ENCODE measurements at regions not wholly inside any gene's neighbourhood (a gene's known extent, or its start where the extent isn't known, plus 50 kb on each side); places are given as distances from the start of the nearest gene placed in this dataset.

- no peak for DNase-seq
Observed at GRCh38 chr1:68551459-68551858, 54.6 kb upstream of the DEPDC1 start.

DNA sequence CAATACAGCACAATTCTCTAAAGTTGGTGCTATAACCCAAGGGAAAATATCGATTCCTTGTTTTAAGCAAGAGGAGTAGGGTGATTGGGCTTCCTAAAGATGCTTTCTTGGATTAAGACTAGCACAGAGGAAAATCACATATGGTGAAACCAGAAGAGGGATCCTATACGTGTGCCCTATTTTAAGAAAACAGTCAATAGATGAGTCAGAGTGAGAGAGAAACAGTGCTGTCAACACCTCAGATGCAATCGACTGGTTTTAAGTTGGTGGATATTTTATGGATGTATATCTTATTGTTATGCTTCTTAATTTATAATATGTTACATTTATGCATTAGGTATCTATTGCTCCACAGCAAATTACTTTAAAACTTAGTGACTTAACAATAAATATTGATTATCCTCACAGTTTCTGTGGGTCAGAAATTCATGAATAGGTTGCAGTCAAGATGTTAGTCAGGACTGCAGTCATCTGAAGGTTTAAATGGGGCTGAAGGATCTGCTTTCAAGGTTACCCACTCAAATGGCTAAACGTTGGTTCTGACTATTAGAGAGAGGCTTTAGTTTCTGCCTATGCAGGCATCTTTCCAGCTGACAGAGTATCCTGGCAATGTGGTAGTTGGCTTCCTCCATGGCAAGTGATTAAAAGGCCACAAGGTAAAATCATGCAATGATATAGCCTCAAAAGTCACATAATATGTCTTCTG is 61.6 kb upstream of the DEPDC1 start:
- DNase-seq: no peak

DNA sequence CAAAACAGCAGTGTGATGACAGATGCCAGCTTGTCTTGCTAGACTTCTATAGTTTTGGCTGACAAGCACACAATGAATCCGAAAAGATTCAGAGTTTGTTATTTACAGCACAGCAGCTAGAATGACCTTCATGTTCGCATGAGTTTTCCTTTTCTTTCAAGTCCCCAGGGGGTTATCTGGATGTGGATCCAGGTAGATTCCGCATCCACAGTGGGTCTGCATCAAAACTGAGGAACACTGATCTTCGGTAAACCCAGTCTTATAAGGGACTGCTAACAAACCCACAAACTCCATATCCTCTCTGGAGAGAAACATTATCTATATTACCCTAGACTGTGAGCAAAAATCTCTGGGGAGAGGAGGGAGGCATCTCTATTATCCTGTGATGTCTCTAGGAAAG is 69.0 kb upstream of the DEPDC1 start:
- DNase-seq: no peak

DNA sequence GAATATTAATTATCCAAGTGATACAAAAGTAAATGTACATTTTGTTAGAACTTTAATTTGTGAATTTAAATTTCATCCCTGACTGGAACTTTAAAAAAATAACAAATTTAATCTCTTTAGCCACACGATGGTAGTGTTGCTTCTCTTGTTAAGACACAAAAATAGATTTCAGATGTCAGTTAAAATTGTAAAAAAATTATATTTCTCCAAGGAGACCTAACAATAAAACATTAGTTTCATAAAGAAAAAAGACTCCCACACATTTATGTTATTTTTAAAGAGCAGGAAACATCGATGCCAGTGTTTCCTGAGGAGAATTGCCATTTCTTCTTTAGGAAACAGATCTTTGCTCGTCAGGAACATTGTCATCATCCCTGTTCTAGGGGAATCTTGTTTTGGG is 74.0 kb upstream of the DEPDC1 start:
- DNase-seq: no peak

DNA sequence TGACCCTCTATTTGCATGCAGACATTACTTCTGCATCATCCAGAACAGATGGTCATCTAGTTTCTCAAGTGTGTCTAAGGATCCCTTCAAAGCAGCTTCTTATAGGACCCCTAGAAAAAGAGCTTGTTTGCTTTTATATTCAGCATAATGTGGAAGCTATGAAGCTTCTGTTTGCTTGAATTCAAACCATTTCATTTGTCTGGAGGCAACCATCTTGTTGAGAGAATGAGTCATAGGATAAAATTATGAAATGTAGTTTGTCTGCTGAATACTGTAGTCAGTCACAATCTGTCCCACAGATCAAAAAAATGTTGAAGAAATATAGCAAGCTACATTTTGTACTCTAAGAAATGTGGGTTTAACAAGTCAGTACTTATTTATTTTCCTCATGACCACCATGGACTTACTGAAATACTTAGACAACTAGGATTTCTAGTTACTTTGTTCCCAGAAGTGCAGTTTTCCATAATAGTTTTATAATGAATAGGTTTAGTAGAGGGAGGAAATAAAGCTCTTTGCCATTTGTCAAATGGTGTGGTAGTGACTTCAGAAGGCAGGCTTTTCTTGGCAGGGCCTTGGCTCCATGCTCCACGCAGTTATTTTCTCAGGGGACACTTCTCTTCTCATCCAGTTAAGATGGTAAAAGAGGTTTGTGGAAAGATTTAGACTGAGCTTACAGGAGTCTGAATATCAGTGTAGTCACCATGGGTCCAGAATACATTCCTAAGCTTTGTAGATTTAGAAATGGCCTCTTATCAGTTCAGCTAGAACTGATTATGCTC is 74.8 kb upstream of the DEPDC1 start:
- no peak for DNase-seq

DNA sequence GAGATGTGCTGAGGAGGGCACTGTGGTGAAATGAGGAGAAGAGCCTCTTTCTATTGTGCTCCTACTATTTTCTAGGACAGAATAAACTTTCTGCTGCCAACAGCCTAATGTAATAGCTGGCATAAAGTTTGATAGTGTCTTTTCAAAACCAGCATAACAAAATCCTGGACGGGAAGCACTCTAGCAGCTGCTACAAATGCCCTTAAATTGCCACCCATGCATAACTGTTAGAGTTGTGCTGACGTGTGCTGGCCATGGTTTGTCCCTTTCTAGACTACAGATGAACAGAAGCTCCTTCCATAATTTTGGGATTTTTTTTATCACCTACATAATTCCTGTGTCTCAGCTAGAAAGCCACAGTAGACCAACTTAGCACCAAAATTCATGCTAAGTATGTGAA is 88.5 kb upstream of the DEPDC1 start:
- DNase-seq: no peak

DNA sequence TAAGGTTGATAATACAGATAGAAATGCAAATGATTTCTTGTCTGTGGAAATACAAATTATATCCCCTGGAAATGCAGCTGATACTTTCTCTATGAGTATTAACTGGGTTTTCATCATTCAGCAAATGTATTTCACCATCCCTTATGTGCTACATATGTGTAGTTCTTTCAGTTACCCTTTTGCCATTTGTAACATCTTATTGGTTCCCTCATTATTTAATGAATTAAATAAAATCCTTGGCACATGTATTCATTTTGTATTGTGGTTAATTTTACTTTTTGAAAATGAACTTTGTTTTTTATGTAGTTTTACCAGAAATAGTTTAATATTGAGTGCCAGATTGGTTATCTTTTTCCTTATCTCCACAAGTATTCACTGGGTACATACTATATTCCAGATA is 89.9 kb upstream of the DEPDC1 start:
- no peak for DNase-seq

DNA sequence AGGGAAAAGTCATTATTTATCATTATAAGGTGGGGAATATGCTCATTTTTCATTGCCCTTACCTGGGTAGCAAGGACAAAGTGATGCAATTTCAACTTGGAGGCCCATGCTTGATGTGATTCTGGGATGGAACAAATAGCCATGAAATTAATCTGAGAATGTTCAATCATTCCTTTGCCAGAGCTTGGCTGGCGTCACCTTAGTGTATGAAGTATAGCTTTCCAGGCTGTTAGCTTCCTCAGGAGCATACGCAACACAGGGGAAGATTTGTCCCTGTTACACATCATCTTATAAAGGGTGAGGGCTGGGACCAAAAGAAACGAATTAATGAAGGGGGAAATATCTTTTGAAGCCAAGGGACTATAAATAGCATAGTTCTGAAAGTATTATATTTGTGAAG is 91.4 kb upstream of the DEPDC1 start:
- DNase-seq: no peak

DNA sequence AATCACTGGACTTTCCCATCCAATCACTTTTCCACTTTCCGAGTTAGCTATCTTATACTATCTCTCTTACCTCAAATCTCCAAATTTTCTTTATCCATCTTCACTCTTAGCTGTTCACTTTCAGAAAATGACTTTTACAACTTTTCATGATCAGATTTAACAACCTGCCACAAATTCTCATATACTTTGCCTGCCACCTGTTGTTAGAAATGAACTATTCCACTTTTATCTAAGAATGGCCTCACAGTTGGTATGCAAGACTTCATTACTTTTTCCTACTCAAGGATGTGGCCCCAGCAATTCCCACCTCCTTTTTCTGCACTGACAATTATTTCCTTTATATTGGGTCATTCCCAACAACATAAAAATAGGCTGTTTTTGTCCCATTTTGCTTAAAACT is 93.6 kb upstream of the DEPDC1 start:
- no peak for DNase-seq

- DNase-seq: no peak
Observed at GRCh38 chr1:68594851-68595250, 98.0 kb upstream of the DEPDC1 start.

DNA sequence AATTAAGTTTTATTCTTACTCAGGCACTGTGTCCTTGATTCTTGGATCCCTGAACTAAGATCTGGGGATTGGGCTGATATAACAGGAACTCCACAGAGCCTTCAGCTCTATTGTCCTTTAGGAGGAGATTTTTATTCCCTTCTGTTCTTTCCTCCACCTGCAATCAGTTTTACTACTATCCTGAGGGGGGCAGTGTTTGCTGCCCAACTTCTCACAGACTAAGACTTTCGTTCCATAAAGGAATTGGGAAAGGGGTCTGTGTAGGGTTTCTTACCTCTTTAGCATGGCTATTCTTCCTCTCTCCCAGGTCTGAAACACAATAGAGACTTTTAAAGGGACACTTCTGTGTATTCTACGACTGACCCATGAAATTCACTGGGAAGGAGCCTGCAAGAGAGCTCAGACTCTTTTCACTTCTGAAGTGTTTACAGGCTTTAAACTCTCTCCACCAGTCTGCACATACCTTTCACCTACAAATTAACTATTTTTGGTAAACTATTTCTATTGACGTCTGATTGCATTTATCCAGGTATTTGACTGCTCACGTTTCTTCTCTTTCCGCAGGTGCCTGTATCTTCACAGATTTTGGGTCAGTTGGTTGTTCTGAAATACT is 103.3 kb upstream of the DEPDC1 start:
- no peak for DNase-seq

- DNase-seq: no peak
Observed at GRCh38 chr1:68608289-68608688, 111.4 kb upstream of the DEPDC1 start.

DNA sequence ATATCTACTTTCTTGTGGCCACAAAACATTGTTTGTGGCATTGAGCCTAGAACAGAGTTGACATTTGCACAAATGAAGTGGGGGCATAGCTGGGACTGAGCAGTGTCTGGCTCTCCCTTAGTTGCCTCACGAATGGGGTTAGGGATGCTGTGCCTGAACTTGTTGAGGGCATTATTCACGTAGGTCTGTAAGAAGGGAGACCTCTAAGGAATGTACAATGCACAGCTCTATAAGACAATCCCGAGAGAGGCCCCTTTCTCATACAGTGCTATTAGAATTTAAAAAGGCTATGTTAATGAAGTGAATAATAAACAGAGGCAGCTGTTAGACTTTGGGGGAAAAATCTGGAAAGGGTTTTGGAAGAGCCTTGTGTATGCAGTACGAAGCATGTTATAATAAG is 118.4 kb upstream of the DEPDC1 start:
- DNase-seq: no peak

GRCh38 chr1:68617942-68618341 is 121.1 kb upstream of the DEPDC1 start:
- DNase-seq: no peak

DNA sequence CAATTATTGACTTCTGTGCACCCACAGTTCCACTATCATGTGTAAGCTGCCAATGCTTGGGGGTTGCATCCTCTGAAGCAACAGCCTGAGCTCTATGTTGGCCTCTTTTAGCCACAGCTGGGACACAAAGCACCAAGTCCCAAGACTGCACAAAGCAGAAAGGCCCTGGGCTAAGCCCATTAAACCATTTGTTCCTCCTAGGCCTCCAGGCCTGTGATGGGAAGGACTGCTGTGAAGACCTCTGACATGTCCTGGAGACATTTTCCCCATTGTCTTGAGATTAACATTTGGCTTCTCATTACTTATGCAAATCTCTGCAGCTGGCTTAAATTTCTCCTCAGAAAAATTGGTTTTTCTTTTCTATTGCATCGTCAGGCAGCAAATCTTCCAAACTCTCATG is 123.7 kb upstream of the DEPDC1 start:
- DNase-seq: no peak

GRCh38 chr1:68623700-68624099 is 126.8 kb upstream of the DEPDC1 start:
- no peak for DNase-seq

DNA sequence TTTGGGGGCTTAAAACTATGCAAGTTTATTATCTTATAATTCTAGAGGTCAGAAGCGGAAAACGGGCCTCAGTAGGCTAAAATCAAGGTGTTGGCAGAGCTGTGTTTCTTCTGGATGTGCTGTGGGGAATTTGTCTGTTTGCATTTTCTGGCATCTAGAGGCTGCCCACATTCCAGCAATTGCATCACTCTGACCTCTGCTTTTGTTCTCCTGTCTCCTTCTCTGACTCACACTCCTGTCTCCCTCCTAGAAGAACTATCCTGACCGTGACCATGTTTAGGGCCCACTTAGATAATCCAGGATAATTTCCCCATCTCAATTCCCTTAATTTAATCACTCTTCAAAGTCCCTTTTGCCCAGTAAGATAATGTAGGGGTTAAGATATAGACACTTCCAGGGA is 127.4 kb upstream of the DEPDC1 start:
- DNase-seq: no peak

- DNase-seq: no peak
Observed at GRCh38 chr1:68625624-68626023, 128.7 kb upstream of the DEPDC1 start.

DNA sequence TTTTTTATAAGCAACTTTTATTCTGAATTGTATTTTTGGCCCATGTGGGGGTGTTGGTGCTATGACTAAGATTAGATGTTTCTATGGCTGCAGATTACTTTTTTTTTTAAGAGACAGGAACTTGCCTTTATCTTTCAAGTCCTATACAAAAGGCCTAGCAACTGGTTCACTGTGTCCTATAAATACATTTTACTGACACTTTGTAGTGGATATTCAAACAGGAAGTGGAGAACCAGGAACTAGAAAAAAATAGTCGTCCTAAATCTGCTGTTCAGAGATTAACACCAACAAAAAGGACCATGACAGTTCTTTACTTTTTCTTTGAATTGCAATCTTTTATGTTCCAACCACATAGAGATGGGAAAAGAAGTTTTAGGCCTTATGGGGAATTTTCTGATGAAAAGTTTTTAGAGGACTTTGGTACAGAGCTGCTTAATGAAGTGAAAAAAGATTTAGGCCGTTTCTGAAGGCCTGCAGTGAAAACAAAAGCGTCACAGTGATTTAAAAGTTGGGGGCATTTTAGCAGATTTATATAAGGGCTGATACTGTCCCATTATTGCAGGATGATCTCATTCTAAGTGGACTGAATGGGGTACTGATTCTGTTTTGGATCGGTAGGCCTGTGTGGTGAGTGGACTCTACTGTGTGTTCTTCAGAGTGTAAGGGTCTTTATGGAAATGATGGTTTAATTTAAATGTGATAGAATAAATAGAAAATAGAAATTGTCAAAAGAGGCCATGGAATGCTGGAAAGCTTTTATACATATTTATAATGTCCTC is 136.4 kb upstream of the DEPDC1 start:
- no peak for DNase-seq

- DNase-seq: no peak
Observed at GRCh38 chr1:68644504-68644903, 147.6 kb upstream of the DEPDC1 start.

DNA sequence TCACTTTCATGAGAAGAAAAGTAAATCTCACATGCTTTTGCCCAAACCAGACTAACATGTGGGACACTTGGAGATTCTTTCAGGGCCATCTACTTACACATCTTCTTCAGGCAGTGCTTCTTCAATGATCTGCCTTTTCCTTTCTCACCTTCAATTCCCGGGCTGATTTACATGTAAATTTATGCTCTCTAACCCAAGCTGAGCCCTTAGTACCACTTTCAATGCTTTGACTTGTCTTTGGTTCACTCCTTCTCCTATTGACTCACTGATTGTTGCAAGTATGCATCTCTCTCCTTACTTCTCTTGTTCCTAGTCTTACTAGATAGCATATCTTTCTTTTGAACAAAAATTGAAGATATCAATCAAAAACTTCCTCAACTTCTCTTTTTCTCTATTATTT is 154.2 kb upstream of the DEPDC1 start:
- DNase-seq: no peak

DNA sequence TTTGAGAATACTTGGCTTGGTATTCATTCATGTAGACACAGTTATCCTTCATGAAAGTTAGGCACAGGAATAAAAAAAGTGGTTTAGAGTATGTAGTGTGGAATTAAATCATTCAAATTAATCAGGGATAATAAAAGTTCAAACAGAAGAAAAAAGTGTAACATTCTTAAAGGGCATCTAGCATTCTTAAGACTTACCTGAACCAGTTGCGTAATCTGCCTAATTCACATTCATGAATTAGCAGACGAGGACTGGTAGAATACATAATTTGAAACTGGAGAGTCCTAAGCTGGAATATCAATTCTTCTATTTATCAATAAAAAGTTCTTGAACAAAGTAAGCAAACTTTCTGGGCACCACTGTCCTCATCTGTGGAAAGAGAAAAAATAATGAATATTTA is 157.0 kb upstream of the DEPDC1 start:
- no peak for DNase-seq

DNA sequence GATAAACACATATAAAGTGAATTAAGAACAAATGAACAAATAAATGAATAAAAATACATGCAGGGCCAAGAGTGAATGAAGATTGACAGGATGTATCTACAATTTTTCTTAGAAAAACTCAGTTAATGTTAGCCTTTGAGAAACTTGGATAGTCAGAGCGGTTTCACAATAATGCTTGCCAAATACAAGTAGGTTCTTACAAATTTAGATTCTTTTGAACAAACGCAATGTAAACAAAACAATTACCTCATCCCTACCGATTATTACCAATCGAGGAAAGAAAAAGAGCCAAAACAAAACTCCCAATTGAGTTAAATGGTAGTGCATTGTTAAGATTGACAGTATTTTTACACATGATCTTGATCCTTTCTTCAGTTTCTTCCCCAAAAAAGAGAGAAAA is 176.9 kb upstream of the DEPDC1 start:
- DNase-seq: no peak

GRCh38 chr1:68675336-68675735 is 178.5 kb upstream of the DEPDC1 start:
- DNase-seq: no peak
